ENCODE measurements at regions not wholly inside any gene's neighbourhood (a gene's known extent, or its start where the extent isn't known, plus 50 kb on each side); places are given as distances from the start of the nearest gene placed in this dataset.

- peak; percentile 50 for DNase-seq (ENCODE audit: low spot score)
- in situ Hi-C loops (cut with MboI; ENCODE audit: low sequenced_read_pairs, unreplicated experiment): no loop called here
- TF ChIP-seq, protein P1, sequence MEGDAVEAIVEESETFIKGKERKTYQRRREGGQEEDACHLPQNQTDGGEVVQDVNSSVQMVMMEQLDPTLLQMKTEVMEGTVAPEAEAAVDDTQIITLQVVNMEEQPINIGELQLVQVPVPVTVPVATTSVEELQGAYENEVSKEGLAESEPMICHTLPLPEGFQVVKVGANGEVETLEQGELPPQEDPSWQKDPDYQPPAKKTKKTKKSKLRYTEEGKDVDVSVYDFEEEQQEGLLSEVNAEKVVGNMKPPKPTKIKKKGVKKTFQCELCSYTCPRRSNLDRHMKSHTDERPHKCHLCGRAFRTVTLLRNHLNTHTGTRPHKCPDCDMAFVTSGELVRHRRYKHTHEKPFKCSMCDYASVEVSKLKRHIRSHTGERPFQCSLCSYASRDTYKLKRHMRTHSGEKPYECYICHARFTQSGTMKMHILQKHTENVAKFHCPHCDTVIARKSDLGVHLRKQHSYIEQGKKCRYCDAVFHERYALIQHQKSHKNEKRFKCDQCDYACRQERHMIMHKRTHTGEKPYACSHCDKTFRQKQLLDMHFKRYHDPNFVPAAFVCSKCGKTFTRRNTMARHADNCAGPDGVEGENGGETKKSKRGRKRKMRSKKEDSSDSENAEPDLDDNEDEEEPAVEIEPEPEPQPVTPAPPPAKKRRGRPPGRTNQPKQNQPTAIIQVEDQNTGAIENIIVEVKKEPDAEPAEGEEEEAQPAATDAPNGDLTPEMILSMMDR (IDR thresholded peaks at IDR 0.05; ENCODE audit: borderline replicate concordance, control extremely low read depth, extremely low read depth, insufficient read depth, missing control alignments): no peak
These were observed 146.0 kb upstream of the CPEB2 start for GRCh38 chr4:14856062-14856933.

GRCh38 chr4:14856934-14857235 lies 145.4 kb upstream of the CPEB2 start:
- in situ Hi-C loops (cut with MboI; ENCODE audit: low sequenced_read_pairs, unreplicated experiment): no loop called here
- TF ChIP-seq, protein P1 (IDR thresholded peaks at IDR 0.05; ENCODE audit: borderline replicate concordance, control extremely low read depth, extremely low read depth, insufficient read depth, missing control alignments): no peak
- DNase-seq (ENCODE audit: low spot score): no peak

- TF ChIP-seq, protein P1 (IDR thresholded peaks at IDR 0.05; ENCODE audit: borderline replicate concordance, control extremely low read depth, extremely low read depth, insufficient read depth, missing control alignments): no peak
- in situ Hi-C loops (cut with MboI; ENCODE audit: low sequenced_read_pairs, unreplicated experiment): no loop called here
- DNase-seq (ENCODE audit: low spot score): no peak
These were observed 144.8 kb upstream of the CPEB2 start for GRCh38 chr4:14857475-14857874.

DNA sequence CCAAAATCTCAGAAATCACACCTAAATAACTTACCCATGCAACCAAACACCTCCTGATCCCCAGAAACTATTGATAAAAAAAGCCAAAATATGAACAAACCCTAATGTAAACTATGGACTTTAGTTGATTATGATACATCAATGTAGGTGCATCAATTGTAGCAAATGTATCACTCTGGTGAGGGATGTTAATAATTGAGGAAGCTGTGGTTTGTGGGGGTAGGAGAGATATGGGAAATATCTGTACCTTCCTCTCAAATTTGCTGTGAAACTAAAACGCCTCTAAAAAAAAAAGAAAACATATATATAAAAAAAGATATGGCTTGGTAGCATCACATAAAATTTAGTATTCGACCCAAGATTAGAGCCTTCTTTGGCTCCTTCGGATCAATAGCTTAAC lies 144.3 kb upstream of the CPEB2 start:
- in situ Hi-C loops (cut with MboI; ENCODE audit: low sequenced_read_pairs, unreplicated experiment): no loop called here
- TF ChIP-seq, protein P1 (IDR thresholded peaks at IDR 0.05; ENCODE audit: borderline replicate concordance, control extremely low read depth, extremely low read depth, insufficient read depth, missing control alignments): no peak
- no peak for DNase-seq (ENCODE audit: low spot score)

DNA sequence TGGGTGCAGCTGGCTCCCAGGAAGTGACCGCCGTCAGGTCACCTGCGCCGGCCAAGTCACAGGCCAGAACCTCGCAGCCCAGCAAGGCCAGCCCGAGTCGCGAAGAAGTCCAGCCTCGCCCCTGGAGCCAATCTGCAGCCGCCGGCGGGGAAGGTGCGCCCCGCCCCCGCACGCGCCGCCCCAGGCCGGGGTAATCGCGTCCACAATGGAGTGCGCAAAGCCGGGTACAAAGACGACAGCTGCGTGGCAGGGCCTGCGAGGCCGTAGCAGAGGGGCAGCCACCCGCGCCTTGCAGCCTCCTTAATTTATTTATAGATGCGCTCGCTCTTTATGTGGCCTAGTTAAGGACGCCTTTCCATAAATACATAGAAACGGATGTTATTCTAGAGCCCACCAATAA lies 139.4 kb upstream of the CPEB2 start:
- DNase-seq (ENCODE audit: low spot score): no peak
- in situ Hi-C loops (cut with MboI; ENCODE audit: low sequenced_read_pairs, unreplicated experiment): no loop called here
- TF ChIP-seq, protein P1 (IDR thresholded peaks at IDR 0.05; ENCODE audit: borderline replicate concordance, control extremely low read depth, extremely low read depth, insufficient read depth, missing control alignments): no peak

- in situ Hi-C loops (cut with MboI; ENCODE audit: low sequenced_read_pairs, unreplicated experiment): no loop called here
- TF ChIP-seq, protein P1 (IDR thresholded peaks at IDR 0.05; ENCODE audit: borderline replicate concordance, control extremely low read depth, extremely low read depth, insufficient read depth, missing control alignments): no peak
- DNase-seq (ENCODE audit: low spot score): no peak
These were observed 138.6 kb upstream of the CPEB2 start for GRCh38 chr4:14863418-14864364.
